Stimulated activated CD4-positive, alpha-beta T cell treated with anti-CD3 and anti-CD28 coated beads, Interleukin-12 subunit alpha, Interleukin-12 subunit beta, amount 100 ng/mL, for 48 hours (primary cell): ENCODE measurements at regions not wholly inside any gene's neighbourhood (a gene's known extent, or its start where the extent isn't known, plus 50 kb on each side); places are given as distances from the start of the nearest gene placed in this dataset.

ENCODE experiments used
- DNase-seq, 3 donors: peaks; one replicate each; pipeline ENCODE4 v3.0.0-alpha.2; 2020; ENCODE audit warnings: low read depth in 2 of 3, low spot score in 1 of 3

- DNase-seq = no peak
These were observed 145.1 kb upstream of the GPR26 start for GRCh38 chr10:123521076-123521475.

- no peak for DNase-seq
These were observed 144.6 kb upstream of the GPR26 start for GRCh38 chr10:123521556-123521955.

GRCh38 chr10:123522702-123523312 is 143.3 kb upstream of the GPR26 start:
- no peak for DNase-seq

GRCh38 chr10:123523833-123524232 is 142.3 kb upstream of the GPR26 start:
- DNase-seq = no peak

- DNase-seq = no peak
These were observed 139.6 kb upstream of the GPR26 start for GRCh38 chr10:123526356-123527064.

- DNase-seq = no peak
These were observed 139.0 kb upstream of the GPR26 start for GRCh38 chr10:123527151-123527550.

- DNase-seq = no peak
These were observed 136.9 kb upstream of the GPR26 start for GRCh38 chr10:123529146-123529760.

GRCh38 chr10:123530166-123530870 is 135.8 kb upstream of the GPR26 start:
- DNase-seq = no peak

- DNase-seq = no peak
These were observed 130.8 kb upstream of the GPR26 start for GRCh38 chr10:123535386-123535785.

GRCh38 chr10:123536176-123536845 is 129.8 kb upstream of the GPR26 start:
- no peak for DNase-seq

GRCh38 chr10:123537188-123537961 is 128.8 kb upstream of the GPR26 start:
- DNase-seq = no peak

- DNase-seq = no peak
These were observed 127.5 kb upstream of the GPR26 start for GRCh38 chr10:123538401-123539320.

- no peak for DNase-seq
These were observed 121.2 kb upstream of the GPR26 start for GRCh38 chr10:123544986-123545385.

GRCh38 chr10:123548770-123549169 is 117.4 kb upstream of the GPR26 start:
- no peak for DNase-seq

- no peak for DNase-seq
These were observed 116.2 kb upstream of the GPR26 start for GRCh38 chr10:123549761-123550454.

- DNase-seq = no peak
These were observed 115.5 kb upstream of the GPR26 start for GRCh38 chr10:123550675-123551096.

- DNase-seq = no peak
These were observed 114.9 kb upstream of the GPR26 start for GRCh38 chr10:123551259-123551658.

- DNase-seq = no peak
These were observed 113.2 kb upstream of the GPR26 start for GRCh38 chr10:123552760-123553554.
